GM23248 (cell line): ENCODE measurements at regions not wholly inside any gene's neighbourhood (a gene's known extent, or its start where the extent isn't known, plus 50 kb on each side); places are given as distances from the start of the nearest gene placed in this dataset.

Source experiments
- DNase-seq: peaks from one replicate; pipeline ENCODE4 v3.0.0-alpha.2; 2015
- H2AFZ ChIP-seq: fragments of 200-600 bp; sonication (generic); 2 replicates; pipeline ENCODE4 v1.6.1; 2016; ENCODE audit warnings: antibody characterized with exemption
- H3F3A ChIP-seq: fragments of 200-600 bp; sonication (generic); 2 replicates; pipeline ENCODE4 v1.6.1; 2016; ENCODE audit warnings: mild to moderate bottlenecking, antibody characterized with exemption, mixed run types; ENCODE audit not compliant: insufficient read depth
- H3K27ac ChIP-seq: fragments of 200-600 bp; sonication (generic); 2 replicates; pipeline ENCODE4 v1.5.1; 2016; ENCODE audit warnings: mild to moderate bottlenecking
- H3K27me3 ChIP-seq: fragments of 200-600 bp; sonication (generic); replicated peaks from 2 replicates; pipeline ENCODE4 v1.6.1; 2016; ENCODE audit warnings: mild to moderate bottlenecking; ENCODE audit not compliant: insufficient read depth
- H3K36me3 ChIP-seq: fragments of 200-600 bp; sonication (generic); 2 replicates; pipeline ENCODE4 v1.6.1; 2016; ENCODE audit warnings: low read depth, mild to moderate bottlenecking
- H3K4me1 ChIP-seq: fragments of 200-600 bp; sonication (generic); 2 replicates; pipeline ENCODE4 v1.6.1; 2016; ENCODE audit warnings: mild to moderate bottlenecking; ENCODE audit not compliant: insufficient read depth
- H3K4me2 ChIP-seq: fragments of 200-600 bp; sonication (generic); one replicate; pipeline ENCODE4 v1.6.1; 2016; ENCODE audit warnings: mild to moderate bottlenecking; ENCODE audit not compliant: unreplicated experiment
- H3K4me3 ChIP-seq: fragments of 200-600 bp; sonication (generic); 2 replicates; pipeline ENCODE4 v1.5.1; 2016; ENCODE audit warnings: mild to moderate bottlenecking
- H3K79me2 ChIP-seq: fragments of 200-600 bp; sonication (generic); 2 replicates; pipeline ENCODE4 v1.6.1; 2016; ENCODE audit warnings: mild to moderate bottlenecking; ENCODE audit not compliant: insufficient read depth
- H3K9ac ChIP-seq: fragments of 200-600 bp; sonication (generic); 2 replicates; pipeline ENCODE4 v1.6.1; 2016; ENCODE audit warnings: mild to moderate bottlenecking
- H3K9me2 ChIP-seq: fragments of 200-600 bp; sonication (generic); 2 replicates; pipeline ENCODE4 v1.6.1; 2016; ENCODE audit warnings: mixed run types, mild to moderate bottlenecking, moderate library complexity; ENCODE audit not compliant: insufficient read depth
- H3K9me3 ChIP-seq: fragments of 200-600 bp; sonication (generic); one replicate; pipeline ENCODE4 v1.6.1; 2017; ENCODE audit warnings: low read depth
- H4K20me1 ChIP-seq: fragments of 200-600 bp; sonication (generic); 2 replicates; pipeline ENCODE4 v1.6.0; 2016; ENCODE audit not compliant: insufficient read depth
- EZH2 ChIP-seq: fragments of 200-600 bp; sonication (generic); IDR thresholded peaks from 2 replicates; pipeline ENCODE4 v1.6.1; 2018; ENCODE audit warnings: antibody characterized with exemption, mild to moderate bottlenecking; ENCODE audit not compliant: insufficient read depth, poor library complexity, severe bottlenecking
- EZH2phosphoT487 ChIP-seq: fragments of 200-600 bp; sonication (generic); IDR thresholded peaks from 2 replicates; pipeline ENCODE4 v1.6.1; 2018; ENCODE audit warnings: antibody characterized with exemption, moderate library complexity, mild to moderate bottlenecking, low read depth; ENCODE audit not compliant: insufficient read depth
- WGBS, 2 experiments: methylation state at CpG; one replicate each; pipeline ENCODE4 v1.1.6; 2015 to 2017; ENCODE audit warnings: low lambda C conversion rate in 2 of 2, low coverage in 1 of 2; ENCODE audit errors: missing lambda C conversion rate in 2 of 2; 5-methylcytosine and 5-hydroxymethylcytosine counted together
- in situ Hi-C: fragments of 300-500 bp; cut with MboI; formaldehyde crosslinking; loops from 2 replicates; pipeline ENCODE4 v1.15.0; 2020

DNA sequence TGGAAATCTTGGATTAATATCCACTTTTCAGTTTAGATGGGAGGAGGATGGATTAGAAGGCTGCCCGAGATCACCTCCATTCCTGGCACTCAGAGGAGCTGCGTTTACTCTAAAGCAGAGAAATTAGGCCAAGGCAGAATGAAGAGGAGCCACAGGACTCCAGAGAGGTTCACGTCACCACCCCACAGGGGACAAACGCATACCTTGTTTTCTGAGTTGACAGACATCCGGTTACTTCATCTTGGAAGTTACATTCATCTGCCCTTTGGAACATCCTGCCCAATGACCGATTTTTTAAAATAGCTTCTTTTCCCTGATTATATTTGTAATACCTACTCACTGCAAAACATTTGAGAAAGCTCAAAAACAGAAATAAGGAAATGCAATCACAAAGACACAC, 220.0 kb downstream of the SOX9 start:
- no peak overlapping the region for H3K27ac ChIP-seq
- H3K9ac ChIP-seq = no peak overlapping the region
- peaks cover 25% of the 10 kb centered on the region for H3F3A ChIP-seq
- H3K4me2 ChIP-seq = no peak overlapping the region
- H2AFZ ChIP-seq = no peak overlapping the region
- H3K9me3 ChIP-seq = no peaks in the 10 kb centered on the region
- DNase-seq = no peak
- no peaks in the 10 kb centered on the region for H3K27me3 ChIP-seq
- H3K4me1 ChIP-seq = peaks cover 39% of the 10 kb centered on the region
- H4K20me1 ChIP-seq = no peaks in the 10 kb centered on the region
- H3K79me2 ChIP-seq = no peaks in the 10 kb centered on the region
- no peaks in the 10 kb centered on the region for H3K9me2 ChIP-seq
- in situ Hi-C loops = no loop called here
- H3K4me3 ChIP-seq = no peak overlapping the region
- TF ChIP-seq EZH2 (no peak), EZH2phosphoT487 (no peak)
- 82 to 88% methylated on average over 6 of the region's 6 CpGs for WGBS, 2 experiments
- H3K36me3 ChIP-seq = no peaks in the 10 kb centered on the region

DNA sequence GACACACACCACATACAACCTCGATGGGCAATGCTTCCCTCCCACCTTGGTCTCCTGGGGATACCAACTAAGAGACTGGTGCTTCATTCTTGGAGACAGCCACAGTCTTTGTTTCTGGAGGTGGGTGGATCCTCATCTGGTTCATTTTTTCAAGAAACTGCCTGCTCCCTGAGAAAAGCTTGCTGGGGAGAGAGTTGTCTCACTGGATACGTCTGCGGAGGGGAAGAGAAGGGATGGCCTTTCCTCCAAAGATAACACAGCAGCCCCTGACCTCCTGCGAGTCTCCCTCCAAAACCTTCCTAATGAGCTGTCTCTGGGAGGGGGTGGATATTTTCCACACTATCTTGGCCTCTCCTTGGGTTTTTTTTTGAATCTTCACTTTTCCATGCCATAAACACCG, 221.2 kb downstream of the SOX9 start:
- Histone ChIP-seq H3K4me3 (no peak overlapping the region), H3K9me2 (no peaks in the 10 kb centered on the region), H3K36me3 (no peaks in the 10 kb centered on the region), H3F3A (peaks cover 25% of the 10 kb centered on the region), H3K4me2 (no peak overlapping the region), H2AFZ (no peak overlapping the region), H3K79me2 (no peaks in the 10 kb centered on the region), H3K27ac (no peak overlapping the region), H3K4me1 (peaks cover 39% of the 10 kb centered on the region), H3K9ac (no peak overlapping the region), H4K20me1 (no peaks in the 10 kb centered on the region), H3K27me3 (no peaks in the 10 kb centered on the region), H3K9me3 (no peaks in the 10 kb centered on the region)
- WGBS, 2 experiments = 56 to 66% methylated on average over 5 of the region's 5 CpGs
- no peak for DNase-seq
- in situ Hi-C loops = no loop called here
- TF ChIP-seq EZH2 (no peak), EZH2phosphoT487 (no peak)

GRCh38 chr17:72342627-72343527, 222.1 kb downstream of the SOX9 start:
- in situ Hi-C loops = no loop called here
- Histone ChIP-seq H3F3A (peaks cover 23% of the 10 kb centered on the region), H3K4me3 (peak overlapping the region; percentile 55), H3K9me2 (no peaks in the 10 kb centered on the region), H2AFZ (peak overlapping the region; percentile 37), H3K27me3 (no peaks in the 10 kb centered on the region), H3K79me2 (no peaks in the 10 kb centered on the region), H3K9ac (peak overlapping the region; percentile 24), H4K20me1 (no peaks in the 10 kb centered on the region), H3K4me1 (peaks cover 39% of the 10 kb centered on the region), H3K9me3 (no peaks in the 10 kb centered on the region), H3K4me2 (peak overlapping the region; percentile 79), H3K27ac (no peak overlapping the region), H3K36me3 (no peaks in the 10 kb centered on the region)
- TF ChIP-seq EZH2phosphoT487 (no peak), EZH2 (no peak)
- DNase-seq = peak; percentile 65
- WGBS, 2 experiments = 12 to 16% methylated on average over 23 to 28 of the region's 28 CpGs

- no peaks in the 10 kb centered on the region for H3K27me3 ChIP-seq
- no peaks in the 10 kb centered on the region for H3K9me3 ChIP-seq
- no peaks in the 10 kb centered on the region for H3K79me2 ChIP-seq
- no peak overlapping the region for H3K27ac ChIP-seq
- no peak overlapping the region for H3K4me2 ChIP-seq
- no peak overlapping the region for H2AFZ ChIP-seq
- H3K9me2 ChIP-seq = no peaks in the 10 kb centered on the region
- no peaks in the 10 kb centered on the region for H4K20me1 ChIP-seq
- no peak for DNase-seq
- in situ Hi-C loops = no loop called here
- TF ChIP-seq EZH2 (no peak), EZH2phosphoT487 (no peak)
- H3K36me3 ChIP-seq = no peaks in the 10 kb centered on the region
- H3K9ac ChIP-seq = no peak overlapping the region
- 91 to 93% methylated on average over 8 of the region's 8 CpGs for WGBS, 2 experiments
- H3F3A ChIP-seq = peaks cover 13% of the 10 kb centered on the region
- H3K4me1 ChIP-seq = peaks cover 29% of the 10 kb centered on the region
- no peak overlapping the region for H3K4me3 ChIP-seq
Observed at GRCh38 chr17:72343911-72344310, 223.1 kb downstream of the SOX9 start.
